Neuron (in vitro differentiated cells): ENCODE measurements at regions not wholly inside any gene's neighbourhood (a gene's known extent, or its start where the extent isn't known, plus 50 kb on each side); places are given as distances from the start of the nearest gene placed in this dataset.
"Not testable (repeated sequence)": the region's sequence is repeated elsewhere in the genome, so short reads cannot be mapped to it uniquely, and the experiment has no call there.

ENCODE experiments used
- H2AFZ ChIP-seq: one replicate; pipeline ENCODE4 v1.6.1; 2013; ENCODE audit warnings: low read depth, mild to moderate bottlenecking, inconsistent platforms, low read length, moderate library complexity
- H3K27me3 ChIP-seq: one replicate; pipeline ENCODE4 v1.6.1; 2013; ENCODE audit warnings: low read length; ENCODE audit not compliant: insufficient read depth
- H3K36me3 ChIP-seq: one replicate; pipeline ENCODE4 v1.6.1; 2013; ENCODE audit warnings: low read length; ENCODE audit not compliant: insufficient read depth
- H3K4me1 ChIP-seq: one replicate; pipeline ENCODE4 v1.6.1; 2013; ENCODE audit warnings: low read length; ENCODE audit not compliant: insufficient read depth
- H3K4me3 ChIP-seq: 2 replicates; pipeline ENCODE4 v1.5.1; 2013; ENCODE audit warnings: mild to moderate bottlenecking, low read length, moderate library complexity
- H3K9me3 ChIP-seq: one replicate; pipeline ENCODE4 v1.6.1; 2013; ENCODE audit warnings: low read length

GRCh38 chr15:26026671-26027070, 163.5 kb upstream of the ATP10A start:
- not testable (repeated sequence) for H3K36me3 ChIP-seq, H2AFZ ChIP-seq, H3K4me3 ChIP-seq, H3K4me1 ChIP-seq, H3K27me3 ChIP-seq, H3K9me3 ChIP-seq

GRCh38 chr15:26024241-26024640, 161.1 kb upstream of the ATP10A start:
- H3K36me3 ChIP-seq = no peaks in the 10 kb centered on the region
- no peak overlapping the region for H2AFZ ChIP-seq
- no peak overlapping the region for H3K4me3 ChIP-seq
- H3K27me3 ChIP-seq = peaks cover 2% of the 10 kb centered on the region
- no peaks in the 10 kb centered on the region for H3K4me1 ChIP-seq
- no peaks in the 10 kb centered on the region for H3K9me3 ChIP-seq

GRCh38 chr15:26023691-26024090, 160.6 kb upstream of the ATP10A start:
- Histone ChIP-seq H3K9me3 (no peaks in the 10 kb centered on the region), H3K36me3 (no peaks in the 10 kb centered on the region), H3K27me3 (peaks cover 2% of the 10 kb centered on the region), H3K4me1 (no peaks in the 10 kb centered on the region), H2AFZ (no peak overlapping the region), H3K4me3 (no peak overlapping the region)

- no peaks in the 10 kb centered on the region for H3K4me1 ChIP-seq
- H2AFZ ChIP-seq = no peak overlapping the region
- H3K4me3 ChIP-seq = no peak overlapping the region
- no peaks in the 10 kb centered on the region for H3K9me3 ChIP-seq
- H3K36me3 ChIP-seq = no peaks in the 10 kb centered on the region
- H3K27me3 ChIP-seq = no peaks in the 10 kb centered on the region
Observed at GRCh38 chr15:26023231-26023630, 160.1 kb upstream of the ATP10A start.

GRCh38 chr15:26020871-26021270, 157.7 kb upstream of the ATP10A start:
- Histone ChIP-seq H3K9me3 (no peaks in the 10 kb centered on the region), H3K36me3 (no peaks in the 10 kb centered on the region), H3K27me3 (no peaks in the 10 kb centered on the region), H3K4me1 (no peaks in the 10 kb centered on the region), H2AFZ (no peak overlapping the region), H3K4me3 (no peak overlapping the region)

GRCh38 chr15:26017665-26018064, 154.5 kb upstream of the ATP10A start:
- Histone ChIP-seq H3K4me3 (no peak overlapping the region), H3K4me1 (no peaks in the 10 kb centered on the region), H3K9me3 (no peaks in the 10 kb centered on the region), H2AFZ (no peak overlapping the region), H3K27me3 (no peaks in the 10 kb centered on the region), H3K36me3 (no peaks in the 10 kb centered on the region)

GRCh38 chr15:26015516-26016075, 152.5 kb upstream of the ATP10A start:
- Histone ChIP-seq H3K4me3 (no peak overlapping the region), H2AFZ (no peak overlapping the region), H3K4me1 (no peaks in the 10 kb centered on the region)

GRCh38 chr15:26013981-26014380, 150.9 kb upstream of the ATP10A start:
- H3K36me3 ChIP-seq = no peaks in the 10 kb centered on the region
- H3K27me3 ChIP-seq = no peaks in the 10 kb centered on the region
- H2AFZ ChIP-seq = no peak overlapping the region
- H3K4me1 ChIP-seq = no peaks in the 10 kb centered on the region
- H3K9me3 ChIP-seq = no peaks in the 10 kb centered on the region
- no peak overlapping the region for H3K4me3 ChIP-seq

More at GRCh38 chr15:26015516-26016075, 152.5 kb upstream of the ATP10A start:
- H3K36me3 ChIP-seq = no peaks in the 10 kb centered on the region
- no peaks in the 10 kb centered on the region for H3K9me3 ChIP-seq
- no peaks in the 10 kb centered on the region for H3K27me3 ChIP-seq

- no peaks in the 10 kb centered on the region for H3K36me3 ChIP-seq
- no peak overlapping the region for H2AFZ ChIP-seq
- H3K4me1 ChIP-seq = no peaks in the 10 kb centered on the region
- H3K9me3 ChIP-seq = no peaks in the 10 kb centered on the region
- H3K27me3 ChIP-seq = no peaks in the 10 kb centered on the region
- no peak overlapping the region for H3K4me3 ChIP-seq
Observed at GRCh38 chr15:26011916-26012315, 148.8 kb upstream of the ATP10A start.

- H3K4me1 ChIP-seq = no peaks in the 10 kb centered on the region
- H2AFZ ChIP-seq = no peak overlapping the region
Observed at GRCh38 chr15:26007151-26007550, 144.0 kb upstream of the ATP10A start.

GRCh38 chr15:26001201-26001600, 138.1 kb upstream of the ATP10A start:
- no peak overlapping the region for H3K4me3 ChIP-seq
- no peaks in the 10 kb centered on the region for H3K36me3 ChIP-seq
- H3K4me1 ChIP-seq = no peaks in the 10 kb centered on the region
- no peaks in the 10 kb centered on the region for H3K9me3 ChIP-seq
- no peaks in the 10 kb centered on the region for H3K27me3 ChIP-seq
- H2AFZ ChIP-seq = no peak overlapping the region

More at GRCh38 chr15:26007151-26007550, 144.0 kb upstream of the ATP10A start:
- Histone ChIP-seq H3K9me3 (no peaks in the 10 kb centered on the region), H3K27me3 (no peaks in the 10 kb centered on the region), H3K36me3 (no peaks in the 10 kb centered on the region), H3K4me3 (no peak overlapping the region)

- Histone ChIP-seq H3K9me3 (no peaks in the 10 kb centered on the region), H3K36me3 (no peaks in the 10 kb centered on the region), H3K4me3 (no peak overlapping the region), H3K27me3 (no peaks in the 10 kb centered on the region), H2AFZ (no peak overlapping the region), H3K4me1 (no peaks in the 10 kb centered on the region)
Observed at GRCh38 chr15:25993506-25993905, 130.4 kb upstream of the ATP10A start.

- no peak overlapping the region for H3K4me3 ChIP-seq
- H3K27me3 ChIP-seq = no peaks in the 10 kb centered on the region
- peaks cover 5% of the 10 kb centered on the region for H3K4me1 ChIP-seq
- no peaks in the 10 kb centered on the region for H3K36me3 ChIP-seq
- no peak overlapping the region for H2AFZ ChIP-seq
- H3K9me3 ChIP-seq = no peaks in the 10 kb centered on the region
Observed at GRCh38 chr15:25990220-25990619, 127.1 kb upstream of the ATP10A start.

- H3K36me3 ChIP-seq = no peaks in the 10 kb centered on the region
- peaks cover 7% of the 10 kb centered on the region for H3K4me1 ChIP-seq
- H3K9me3 ChIP-seq = no peaks in the 10 kb centered on the region
- no peaks in the 10 kb centered on the region for H3K27me3 ChIP-seq
- no peak overlapping the region for H2AFZ ChIP-seq
- no peak overlapping the region for H3K4me3 ChIP-seq
Observed at GRCh38 chr15:25989327-25989726, 126.2 kb upstream of the ATP10A start.
